ENCODE measurements at regions not wholly inside any gene's neighbourhood (a gene's known extent, or its start where the extent isn't known, plus 50 kb on each side); places are given as distances from the start of the nearest gene placed in this dataset.

DNA sequence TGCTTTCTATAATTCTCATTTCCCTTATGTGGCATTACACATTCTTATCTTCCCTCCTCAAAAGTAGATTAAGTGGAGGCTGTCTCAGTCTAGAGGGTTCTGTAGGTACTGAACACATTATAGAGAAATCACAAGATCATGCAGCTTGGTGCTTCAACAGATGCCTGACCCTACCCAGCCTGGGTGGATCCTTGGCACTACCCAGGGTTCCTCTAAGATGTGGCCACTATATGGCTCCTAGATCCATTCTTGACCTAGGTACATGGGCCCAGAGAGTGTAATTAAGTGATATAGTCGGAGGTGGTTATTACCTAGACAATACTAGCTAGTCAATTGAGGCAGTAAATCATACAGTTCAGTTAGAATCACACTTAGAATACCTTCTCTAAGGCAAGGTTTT, 213.9 kb downstream of the AKAP7 start:
- no peak overlapping the region for H2BK15ac ChIP-seq (ENCODE audit: low read depth, low read length)
- no peak overlapping the region for H4K5ac ChIP-seq (ENCODE audit: low read depth, low read length)
- no peak overlapping the region for H4K8ac ChIP-seq (ENCODE audit: low read depth in 2 of 2, low read length in 2 of 2)
- no peak for TF ChIP-seq RCOR1 (IDR thresholded peaks at IDR 0.05; ENCODE audit: insufficient replicate concordance, low read length)
- TF ChIP-seq FOS (IDR thresholded peaks at IDR 0.05; ENCODE audit: low read depth, low read length), result no peak
- TF ChIP-seq NFE2L2 (IDR thresholded peaks at IDR 0.05; ENCODE audit: low read depth, low read length), result no peak
- no peak for TF ChIP-seq CHD1 (IDR thresholded peaks at IDR 0.05; ENCODE audit: low read depth, low read length)
- TF ChIP-seq MAZ (IDR thresholded peaks at IDR 0.05; ENCODE audit: borderline replicate concordance, low read depth, low read length), result no peak
- TF ChIP-seq, protein P1, sequence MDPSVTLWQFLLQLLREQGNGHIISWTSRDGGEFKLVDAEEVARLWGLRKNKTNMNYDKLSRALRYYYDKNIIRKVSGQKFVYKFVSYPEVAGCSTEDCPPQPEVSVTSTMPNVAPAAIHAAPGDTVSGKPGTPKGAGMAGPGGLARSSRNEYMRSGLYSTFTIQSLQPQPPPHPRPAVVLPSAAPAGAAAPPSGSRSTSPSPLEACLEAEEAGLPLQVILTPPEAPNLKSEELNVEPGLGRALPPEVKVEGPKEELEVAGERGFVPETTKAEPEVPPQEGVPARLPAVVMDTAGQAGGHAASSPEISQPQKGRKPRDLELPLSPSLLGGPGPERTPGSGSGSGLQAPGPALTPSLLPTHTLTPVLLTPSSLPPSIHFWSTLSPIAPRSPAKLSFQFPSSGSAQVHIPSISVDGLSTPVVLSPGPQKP (IDR thresholded peaks at IDR 0.05; ENCODE audit: borderline replicate concordance, low read depth, low read length), result no peak
- TF ChIP-seq RFX5 (IDR thresholded peaks at IDR 0.05; ENCODE audit: low read depth, low read length), result no peak
- TF ChIP-seq, protein P2, sequence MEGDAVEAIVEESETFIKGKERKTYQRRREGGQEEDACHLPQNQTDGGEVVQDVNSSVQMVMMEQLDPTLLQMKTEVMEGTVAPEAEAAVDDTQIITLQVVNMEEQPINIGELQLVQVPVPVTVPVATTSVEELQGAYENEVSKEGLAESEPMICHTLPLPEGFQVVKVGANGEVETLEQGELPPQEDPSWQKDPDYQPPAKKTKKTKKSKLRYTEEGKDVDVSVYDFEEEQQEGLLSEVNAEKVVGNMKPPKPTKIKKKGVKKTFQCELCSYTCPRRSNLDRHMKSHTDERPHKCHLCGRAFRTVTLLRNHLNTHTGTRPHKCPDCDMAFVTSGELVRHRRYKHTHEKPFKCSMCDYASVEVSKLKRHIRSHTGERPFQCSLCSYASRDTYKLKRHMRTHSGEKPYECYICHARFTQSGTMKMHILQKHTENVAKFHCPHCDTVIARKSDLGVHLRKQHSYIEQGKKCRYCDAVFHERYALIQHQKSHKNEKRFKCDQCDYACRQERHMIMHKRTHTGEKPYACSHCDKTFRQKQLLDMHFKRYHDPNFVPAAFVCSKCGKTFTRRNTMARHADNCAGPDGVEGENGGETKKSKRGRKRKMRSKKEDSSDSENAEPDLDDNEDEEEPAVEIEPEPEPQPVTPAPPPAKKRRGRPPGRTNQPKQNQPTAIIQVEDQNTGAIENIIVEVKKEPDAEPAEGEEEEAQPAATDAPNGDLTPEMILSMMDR (conservative IDR thresholded peaks at IDR 0.05; ENCODE audit: low read depth, low read length), result no peak
- TF ChIP-seq RAD21 (IDR thresholded peaks at IDR 0.05; ENCODE audit: low read length), result no peak
- TF ChIP-seq POLR2A (IDR thresholded peaks at IDR 0.05; ENCODE audit: low read depth, low read length), result no peak
- TF ChIP-seq, protein P3, sequence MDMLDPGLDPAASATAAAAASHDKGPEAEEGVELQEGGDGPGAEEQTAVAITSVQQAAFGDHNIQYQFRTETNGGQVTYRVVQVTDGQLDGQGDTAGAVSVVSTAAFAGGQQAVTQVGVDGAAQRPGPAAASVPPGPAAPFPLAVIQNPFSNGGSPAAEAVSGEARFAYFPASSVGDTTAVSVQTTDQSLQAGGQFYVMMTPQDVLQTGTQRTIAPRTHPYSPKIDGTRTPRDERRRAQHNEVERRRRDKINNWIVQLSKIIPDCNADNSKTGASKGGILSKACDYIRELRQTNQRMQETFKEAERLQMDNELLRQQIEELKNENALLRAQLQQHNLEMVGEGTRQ (IDR thresholded peaks at IDR 0.05; ENCODE audit: low read depth, low read length), result no peak
- TF ChIP-seq SMC3 (IDR thresholded peaks at IDR 0.05; ENCODE audit: low read depth, low read length), result no peak
- no peak for TF ChIP-seq MAFK (IDR thresholded peaks at IDR 0.05; ENCODE audit: low read depth, low read length)
- no peak for TF ChIP-seq CEBPB (IDR thresholded peaks at IDR 0.05; ENCODE audit: low read depth, low read length)
- TF ChIP-seq MXI1 (IDR thresholded peaks at IDR 0.05; ENCODE audit: borderline replicate concordance, low read depth, low read length), result no peak
- no peak for TF ChIP-seq BHLHE40 (IDR thresholded peaks at IDR 0.05; ENCODE audit: low read depth, low read length)
- BruUV-seq (replicated peaks), result no TSS peak
- no peaks in the 10 kb centered on the region for H3K36me3 ChIP-seq (ENCODE audit: control insufficient read depth, insufficient read depth, low read length)
- H3K4me1 ChIP-seq (ENCODE audit: control insufficient read depth, insufficient read depth, low read length), result no peaks in the 10 kb centered on the region
- H3K4me2 ChIP-seq (ENCODE audit: low read depth, low read length), result no peak overlapping the region
- DNase-seq, result no peak
- H3K4ac ChIP-seq (ENCODE audit: low read depth, low read length), result no peak overlapping the region
- peaks cover 8% of the 10 kb centered on the region for H3K27me3 ChIP-seq (ENCODE audit: control insufficient read depth, insufficient read depth, low read length)
- no peaks in the 10 kb centered on the region for H3K9me1 ChIP-seq (ENCODE audit: insufficient read depth, low read length)
- WGBS, 2 experiments (ENCODE audit: extremely low coverage in 2 of 2, insufficient read length in 1 of 2), result no CpG with 5 or more reads among the region's 1 CpG
- in situ Hi-C loops (cut with MboI; ENCODE audit: low sequenced_read_pairs) (no loop called here), intact Hi-C loops (cut with micrococcal nuclease) (no loop called here), dilution Hi-C loops (cut with HindIII; ENCODE audit: low sequenced_read_pairs, unreplicated experiment) (no loop called here)
- no peak overlapping the region for H2BK20ac ChIP-seq (ENCODE audit: low read depth, low read length)
- no peak for ATAC-seq (ENCODE audit: low read depth)
- H2BK120ac ChIP-seq (ENCODE audit: low read depth, low read length), result no peak overlapping the region
- H2AK5ac ChIP-seq (ENCODE audit: low read depth, low read length), result no peak overlapping the region
- H2AK9ac ChIP-seq (replicated peaks; ENCODE audit: low read depth, low read length, poor library complexity), result no peak overlapping the region
- no peaks in the 10 kb centered on the region for H3K9me3 ChIP-seq (ENCODE audit: control insufficient read depth, insufficient read depth, low read length)
- no peak overlapping the region for H3K56ac ChIP-seq (ENCODE audit: extremely low read depth, insufficient read depth, low read length)
- no peak overlapping the region for H3K18ac ChIP-seq (ENCODE audit: low read depth, low read length)
- no peak overlapping the region for H2BK5ac ChIP-seq (ENCODE audit: low read depth, low read length, poor library complexity, severe bottlenecking)
- H3K23ac ChIP-seq (ENCODE audit: low read depth, low read length), result no peak overlapping the region
- no peak overlapping the region for H3K14ac ChIP-seq (replicated peaks; ENCODE audit: low read depth, low read length)
- no peak overlapping the region for H2AFZ ChIP-seq (replicated peaks; ENCODE audit: low read length, poor library complexity)
- no peak overlapping the region for H3K9ac ChIP-seq (ENCODE audit: low read depth, low read length)
- no peak overlapping the region for H3K27ac ChIP-seq (ENCODE audit: insufficient read depth, low read length)
- CTCF ChIA-PET, result no interaction called here
- no peak overlapping the region for H4K91ac ChIP-seq (ENCODE audit: insufficient read depth, low read depth, low read length)
- no peaks in the 10 kb centered on the region for H4K20me1 ChIP-seq (ENCODE audit: insufficient read depth, low read length)
- POLR2A ChIA-PET (ENCODE audit: unreplicated experiment), result no interaction called here
- H3K4me3 ChIP-seq (ENCODE audit: insufficient read depth, low read depth, low read length), result no peak overlapping the region
- no peaks in the 10 kb centered on the region for H3K79me1 ChIP-seq (ENCODE audit: low read depth in 1 of 2, low read length in 2 of 2)
